ENCODE measurements at regions not wholly inside any gene's neighbourhood (a gene's known extent, or its start where the extent isn't known, plus 50 kb on each side); places are given as distances from the start of the nearest gene placed in this dataset.

- Histone ChIP-seq H3K36me3 (replicated peaks in 1 of 2; ENCODE audit: control insufficient read depth in 1 of 2, insufficient read depth in 2 of 2, low read length in 1 of 2) (no peaks in the 10 kb centered on the region), H3K27ac (ENCODE audit: low read depth in 2 of 2, low read length in 1 of 2) (no peak overlapping the region), H3K4me1 (ENCODE audit: control insufficient read depth in 1 of 2, insufficient read depth in 2 of 2, low read depth in 1 of 2, low read length in 1 of 2) (peaks cover 0 to 2% of the 10 kb centered on the region in 2 experiments; a peak in 1 of 4 replicates), H3K9me3 (no peaks in the 10 kb centered on the region), H3K79me2 (ENCODE audit: insufficient read depth) (no peaks in the 10 kb centered on the region), H4K20me1 (ENCODE audit: insufficient read depth) (no peaks in the 10 kb centered on the region), H3F3A (replicated peaks; ENCODE audit: insufficient read depth) (no peaks in the 10 kb centered on the region), H3K4me3 (ENCODE audit: low read depth in 2 of 2, low read length in 1 of 2) (no peak overlapping the region), H2AFZ (ENCODE audit: low read depth) (no peak overlapping the region), H3K9ac (no peak overlapping the region), H3K27me3 (ENCODE audit: insufficient read depth) (no peaks in the 10 kb centered on the region), H3K4me2 (no peak overlapping the region), H3K9me2 (no peaks in the 10 kb centered on the region)
- 51% methylated on average over 9 of the region's 9 CpGs for WGBS (ENCODE audit: low lambda C conversion rate)
- no peak for DNase-seq
- ChIA-PET CTCF (interaction anchor here (0.8 to 2.0 kb wide), 9 partner anchors 9 to 169 kb away, joined by 3 to 6 read pairs (median 3); no protein-coding TSS in a partner anchor), POLR2A (no interaction called here)
- peak; percentile 24; the same call in 1 of the 2 replicates for TF ChIP-seq CTCF (IDR thresholded peaks at IDR 0.05)
- no peak for TF ChIP-seq TAF1 (IDR thresholded peaks at IDR 0.05; ENCODE audit: borderline replicate concordance, low read depth, low read length)
These were observed 244.3 kb downstream of the FAM76B start for GRCh38 chr11:95545116-95545875.

- Histone ChIP-seq H3K4me3 (ENCODE audit: low read depth in 2 of 2, low read length in 1 of 2) (no peak overlapping the region), H3K9me2 (no peaks in the 10 kb centered on the region), H2AFZ (ENCODE audit: low read depth) (no peak overlapping the region), H3K27me3 (ENCODE audit: insufficient read depth) (no peaks in the 10 kb centered on the region), H4K20me1 (ENCODE audit: insufficient read depth) (no peaks in the 10 kb centered on the region), H3K27ac (ENCODE audit: low read depth in 2 of 2, low read length in 1 of 2) (no peak overlapping the region), H3K9ac (no peak overlapping the region), H3K4me2 (no peak overlapping the region), H3F3A (replicated peaks; ENCODE audit: insufficient read depth) (no peaks in the 10 kb centered on the region), H3K9me3 (no peaks in the 10 kb centered on the region), H3K79me2 (ENCODE audit: insufficient read depth) (no peaks in the 10 kb centered on the region), H3K4me1 (ENCODE audit: control insufficient read depth in 1 of 2, insufficient read depth in 2 of 2, low read depth in 1 of 2, low read length in 1 of 2) (peaks cover 0 to 2% of the 10 kb centered on the region in 2 experiments; a peak in 1 of 4 replicates), H3K36me3 (replicated peaks in 1 of 2; ENCODE audit: control insufficient read depth in 1 of 2, insufficient read depth in 2 of 2, low read length in 1 of 2) (no peaks in the 10 kb centered on the region)
- ChIA-PET CTCF (interaction anchor here (1.0 to 2.0 kb wide), 4 partner anchors 10 to 19 kb away, joined by 3 to 6 read pairs (median 4); no protein-coding TSS in a partner anchor), POLR2A (no interaction called here)
- no peak for DNase-seq
- 46% methylated on average over 3 of the region's 3 CpGs for WGBS (ENCODE audit: low lambda C conversion rate)
- TF ChIP-seq IRF3 (IDR thresholded peaks at IDR 0.05; ENCODE audit: low read depth, low read length) (no peak), RCOR1 (IDR thresholded peaks at IDR 0.05; ENCODE audit: low read length) (no peak), ELF1 (IDR thresholded peaks at IDR 0.05) (no peak), FOXM1 (IDR thresholded peaks at IDR 0.05; ENCODE audit: low read depth) (no peak), GABPA (IDR thresholded peaks at IDR 0.05; ENCODE audit: low read depth) (no peak), ZBTB33 (IDR thresholded peaks at IDR 0.05; ENCODE audit: borderline replicate concordance, low read depth) (no peak)
These were observed 245.3 kb downstream of the FAM76B start for GRCh38 chr11:95544095-95544856.
